Stimulated activated CD8-positive, alpha-beta memory T cell treated with anti-CD3 and anti-CD28 coated beads, Interleukin-2, amount 100 ng/mL, for 48 hours (primary cell): ENCODE measurements at regions not wholly inside any gene's neighbourhood (a gene's known extent, or its start where the extent isn't known, plus 50 kb on each side); places are given as distances from the start of the nearest gene placed in this dataset.
"Not testable (repeated sequence)": the region's sequence is repeated elsewhere in the genome, so short reads cannot be mapped to it uniquely, and the experiment has no call there.

Experiments
- DNase-seq, 2 donors: peaks; one replicate each; pipeline ENCODE4 v3.0.0-alpha.2; 2020; ENCODE audit warnings: low read depth in 2 of 2

GRCh38 chr3:95626107-95626506, 1188.3 kb upstream of the EPHA6 start:
- no peak for DNase-seq

- DNase-seq = no peak
Measured at GRCh38 chr3:95627293-95627692, 1187.1 kb upstream of the EPHA6 start.

GRCh38 chr3:95627697-95628096, 1186.7 kb upstream of the EPHA6 start:
- no peak for DNase-seq

- no peak for DNase-seq
Measured at GRCh38 chr3:95629802-95630201, 1184.6 kb upstream of the EPHA6 start.

GRCh38 chr3:95645291-95645690, 1169.1 kb upstream of the EPHA6 start:
- DNase-seq = no peak

GRCh38 chr3:95654570-95655362, 1159.6 kb upstream of the EPHA6 start:
- DNase-seq = no peak

GRCh38 chr3:95655363-95655986, 1158.9 kb upstream of the EPHA6 start:
- DNase-seq = no peak

- no peak for DNase-seq
Measured at GRCh38 chr3:95670765-95671164, 1143.6 kb upstream of the EPHA6 start.

- no peak for DNase-seq
Measured at GRCh38 chr3:95673215-95673614, 1141.2 kb upstream of the EPHA6 start.

- no peak for DNase-seq
Measured at GRCh38 chr3:95705786-95706418, 1108.5 kb upstream of the EPHA6 start.

- DNase-seq = no peak
Measured at GRCh38 chr3:95707268-95707667, 1107.1 kb upstream of the EPHA6 start.

- no peak for DNase-seq
Measured at GRCh38 chr3:95710684-95711083, 1103.7 kb upstream of the EPHA6 start.

- no peak for DNase-seq
Measured at GRCh38 chr3:95711789-95712188, 1102.6 kb upstream of the EPHA6 start.

- DNase-seq = no peak
Measured at GRCh38 chr3:95715128-95715527, 1099.3 kb upstream of the EPHA6 start.

- no peak for DNase-seq
Measured at GRCh38 chr3:95717048-95717447, 1097.3 kb upstream of the EPHA6 start.

- DNase-seq = no peak
Measured at GRCh38 chr3:95718168-95718567, 1096.2 kb upstream of the EPHA6 start.

- no peak for DNase-seq
Measured at GRCh38 chr3:95719481-95719880, 1094.9 kb upstream of the EPHA6 start.

GRCh38 chr3:95721938-95722337, 1092.5 kb upstream of the EPHA6 start:
- DNase-seq = no peak

GRCh38 chr3:95725770-95726169, 1088.6 kb upstream of the EPHA6 start:
- no peak for DNase-seq

GRCh38 chr3:95731753-95732152, 1082.6 kb upstream of the EPHA6 start:
- DNase-seq = no peak

- no peak for DNase-seq
Measured at GRCh38 chr3:95733336-95733735, 1081.1 kb upstream of the EPHA6 start.

GRCh38 chr3:95738045-95738444, 1076.3 kb upstream of the EPHA6 start:
- no peak for DNase-seq

- not testable (repeated sequence) for DNase-seq
Measured at GRCh38 chr3:95744896-95745295, 1069.5 kb upstream of the EPHA6 start.
